ENCODE measurements at regions not wholly inside any gene's neighbourhood (a gene's known extent, or its start where the extent isn't known, plus 50 kb on each side); places are given as distances from the start of the nearest gene placed in this dataset.

- TF ChIP-seq CTCF (IDR thresholded peaks at IDR 0.05; ENCODE audit: poor library complexity) (no peak), EZH2 (IDR thresholded peaks at IDR 0.05; ENCODE audit: borderline replicate concordance) (no peak)
Observed at GRCh38 chr14:32020882-32021281, 56.2 kb upstream of the ARHGAP5 start.
